Body of pancreas (tissue), 4 donors: ENCODE measurements at regions not wholly inside any gene's neighbourhood (a gene's known extent, or its start where the extent isn't known, plus 50 kb on each side); places are given as distances from the start of the nearest gene placed in this dataset.

Experiments
- POLR2A ChIP-seq, 3 donors: fragments of 450-650 bp; IDR thresholded peaks; one replicate each; pipeline ENCODE4 v1.6.1; 2016; ENCODE audit warnings: antibody characterized with exemption in 3 of 3, mild to moderate bottlenecking in 2 of 3
- TF ChIP-seq, protein P1 (sequence below), 7 experiments: fragments of 450-650 bp in 4 of 7; fragments of 200-600 bp in 3 of 7; sonication (generic) in 3 of 7; IDR thresholded peaks; one replicate each; pipeline ENCODE4 v1.5.1; 2016 to 2019; ENCODE audit warnings: antibody characterized with exemption in 7 of 7

GRCh38 chr10:2893991-2894390, 173.4 kb upstream of the PFKP start:
- TF ChIP-seq, protein P1, sequence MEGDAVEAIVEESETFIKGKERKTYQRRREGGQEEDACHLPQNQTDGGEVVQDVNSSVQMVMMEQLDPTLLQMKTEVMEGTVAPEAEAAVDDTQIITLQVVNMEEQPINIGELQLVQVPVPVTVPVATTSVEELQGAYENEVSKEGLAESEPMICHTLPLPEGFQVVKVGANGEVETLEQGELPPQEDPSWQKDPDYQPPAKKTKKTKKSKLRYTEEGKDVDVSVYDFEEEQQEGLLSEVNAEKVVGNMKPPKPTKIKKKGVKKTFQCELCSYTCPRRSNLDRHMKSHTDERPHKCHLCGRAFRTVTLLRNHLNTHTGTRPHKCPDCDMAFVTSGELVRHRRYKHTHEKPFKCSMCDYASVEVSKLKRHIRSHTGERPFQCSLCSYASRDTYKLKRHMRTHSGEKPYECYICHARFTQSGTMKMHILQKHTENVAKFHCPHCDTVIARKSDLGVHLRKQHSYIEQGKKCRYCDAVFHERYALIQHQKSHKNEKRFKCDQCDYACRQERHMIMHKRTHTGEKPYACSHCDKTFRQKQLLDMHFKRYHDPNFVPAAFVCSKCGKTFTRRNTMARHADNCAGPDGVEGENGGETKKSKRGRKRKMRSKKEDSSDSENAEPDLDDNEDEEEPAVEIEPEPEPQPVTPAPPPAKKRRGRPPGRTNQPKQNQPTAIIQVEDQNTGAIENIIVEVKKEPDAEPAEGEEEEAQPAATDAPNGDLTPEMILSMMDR (IDR thresholded peaks at IDR 0.05) = no peak
- TF ChIP-seq POLR2A (IDR thresholded peaks at IDR 0.05) = no peak
